A673 (cell line): ENCODE measurements at regions not wholly inside any gene's neighbourhood (a gene's known extent, or its start where the extent isn't known, plus 50 kb on each side); places are given as distances from the start of the nearest gene placed in this dataset.

Experiments used
- BruUV-seq: library from RNA; stranded (reverse); fragments of 400-500 nt; replicated peaks from 2 replicates; lab custom pipeline; 2021; lab: Mats Ljungman, UMichigan
- CTCF ChIA-PET: fragments of 300-600 bp; sonication (Branson Sonifier 250); formaldehyde crosslinking; loops from one replicate; lab custom pipeline; 2022; ENCODE audit warnings: antibody characterized with exemption; lab: Charles Lee
- POLR2A ChIA-PET: fragments of 300-600 bp; sonication (Branson Sonifier 250); formaldehyde crosslinking; loops from one replicate; lab custom pipeline; 2022; ENCODE audit warnings: antibody characterized with exemption; ENCODE audit not compliant: low non-redundant PET; lab: Charles Lee
- DNase-seq: peaks from one replicate; pipeline ENCODE4 v3.0.0-alpha.2; 2015; ENCODE audit warnings: low spot score
- H3K27ac ChIP-seq: fragments of 200-600 bp; sonication (generic); 2 replicates; pipeline ENCODE4 v1.5.1; 2016; ENCODE audit warnings: mixed run types, low read depth, mild to moderate bottlenecking, mixed read lengths, antibody characterized with exemption, low read length; ENCODE audit not compliant: poor library complexity, severe bottlenecking
- H3K27me3 ChIP-seq: fragments of 200-600 bp; sonication (generic); replicated peaks from 2 replicates; pipeline ENCODE4 v1.6.1; 2017; ENCODE audit warnings: mixed run types, low read depth, mild to moderate bottlenecking, mixed read lengths, antibody characterized with exemption, low read length; ENCODE audit not compliant: insufficient read depth, poor library complexity
- H3K36me3 ChIP-seq: fragments of 200-600 bp; sonication (generic); 2 replicates; pipeline ENCODE4 v1.6.1; 2016; ENCODE audit warnings: mixed run types, mild to moderate bottlenecking, mixed read lengths, antibody characterized with exemption, low read length; ENCODE audit not compliant: insufficient read depth, poor library complexity, severe bottlenecking
- H3K4me1 ChIP-seq: fragments of 200-600 bp; sonication (generic); 2 replicates; pipeline ENCODE4 v1.6.1; 2017; ENCODE audit warnings: mixed run types, mild to moderate bottlenecking, mixed read lengths, antibody characterized with exemption, low read length; ENCODE audit not compliant: insufficient read depth, poor library complexity, severe bottlenecking
- H3K4me3 ChIP-seq: fragments of 200-600 bp; sonication (generic); 2 replicates; pipeline ENCODE4 v1.5.1; 2016; ENCODE audit warnings: low read depth, mixed run types, mild to moderate bottlenecking, mixed read lengths, low read length; ENCODE audit not compliant: poor library complexity, severe bottlenecking
- H3K9me3 ChIP-seq: fragments of 200-600 bp; sonication (generic); 2 replicates; pipeline ENCODE4 v1.6.1; 2016; ENCODE audit warnings: mixed run types, low read depth, mild to moderate bottlenecking, mixed read lengths, antibody characterized with exemption, low read length; ENCODE audit not compliant: poor library complexity, severe bottlenecking
- EZH2 ChIP-seq: fragments of 200-600 bp; sonication (generic); IDR thresholded peaks from 2 replicates; pipeline ENCODE4 v1.6.1; 2017; ENCODE audit warnings: borderline replicate concordance, low read depth, mild to moderate bottlenecking, mixed read lengths, antibody characterized with exemption, low read length; ENCODE audit not compliant: poor library complexity, severe bottlenecking
- intact Hi-C: fragments of 100-400 bp; cut with micrococcal nuclease; formaldehyde crosslinking; loops from one replicate; pipeline ENCODE4 v1.10.0; 2022; ENCODE audit not compliant: unreplicated experiment
- TF ChIP-seq, protein P1 (sequence below): fragments of 300-800, 200-600 bp; sonication (generic); conservative IDR thresholded peaks from 2 replicates; pipeline ENCODE4 v1.5.1; 2017; ENCODE audit warnings: low read depth, mild to moderate bottlenecking, antibody characterized with exemption, low read length, moderate library complexity, mixed read lengths

DNA sequence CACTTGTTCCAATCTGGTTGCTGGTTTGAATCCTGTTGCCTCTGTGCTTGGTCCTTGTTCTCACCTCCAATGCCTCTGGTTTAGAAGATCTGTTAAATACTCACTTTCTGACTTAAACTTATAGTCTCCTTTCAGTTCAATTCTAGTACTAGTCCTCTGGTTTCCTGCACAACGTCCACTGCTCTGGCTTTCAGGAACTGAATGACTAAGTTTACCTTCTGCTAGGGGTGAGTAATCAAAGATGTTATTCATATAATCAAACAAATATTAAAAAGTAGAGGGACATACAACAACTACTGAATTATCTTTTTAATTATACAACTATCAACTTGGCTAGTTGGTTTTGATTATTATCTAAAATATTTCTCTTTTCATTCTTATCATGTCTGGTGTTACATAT lies 496.4 kb upstream of the TOM1L1 start:
- TF ChIP-seq, protein P1, sequence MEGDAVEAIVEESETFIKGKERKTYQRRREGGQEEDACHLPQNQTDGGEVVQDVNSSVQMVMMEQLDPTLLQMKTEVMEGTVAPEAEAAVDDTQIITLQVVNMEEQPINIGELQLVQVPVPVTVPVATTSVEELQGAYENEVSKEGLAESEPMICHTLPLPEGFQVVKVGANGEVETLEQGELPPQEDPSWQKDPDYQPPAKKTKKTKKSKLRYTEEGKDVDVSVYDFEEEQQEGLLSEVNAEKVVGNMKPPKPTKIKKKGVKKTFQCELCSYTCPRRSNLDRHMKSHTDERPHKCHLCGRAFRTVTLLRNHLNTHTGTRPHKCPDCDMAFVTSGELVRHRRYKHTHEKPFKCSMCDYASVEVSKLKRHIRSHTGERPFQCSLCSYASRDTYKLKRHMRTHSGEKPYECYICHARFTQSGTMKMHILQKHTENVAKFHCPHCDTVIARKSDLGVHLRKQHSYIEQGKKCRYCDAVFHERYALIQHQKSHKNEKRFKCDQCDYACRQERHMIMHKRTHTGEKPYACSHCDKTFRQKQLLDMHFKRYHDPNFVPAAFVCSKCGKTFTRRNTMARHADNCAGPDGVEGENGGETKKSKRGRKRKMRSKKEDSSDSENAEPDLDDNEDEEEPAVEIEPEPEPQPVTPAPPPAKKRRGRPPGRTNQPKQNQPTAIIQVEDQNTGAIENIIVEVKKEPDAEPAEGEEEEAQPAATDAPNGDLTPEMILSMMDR = no peak
- Histone ChIP-seq H3K4me3 (no peak overlapping the region), H3K4me1 (peaks cover 18% of the 10 kb centered on the region), H3K27ac (no peak overlapping the region), H3K36me3 (no peaks in the 10 kb centered on the region), H3K27me3 (no peaks in the 10 kb centered on the region), H3K9me3 (no peaks in the 10 kb centered on the region)
- POLR2A ChIA-PET = no interaction called here
- no peak for DNase-seq
- intact Hi-C loops = no loop called here
- BruUV-seq = no TSS peak
- CTCF ChIA-PET = no interaction called here

DNA sequence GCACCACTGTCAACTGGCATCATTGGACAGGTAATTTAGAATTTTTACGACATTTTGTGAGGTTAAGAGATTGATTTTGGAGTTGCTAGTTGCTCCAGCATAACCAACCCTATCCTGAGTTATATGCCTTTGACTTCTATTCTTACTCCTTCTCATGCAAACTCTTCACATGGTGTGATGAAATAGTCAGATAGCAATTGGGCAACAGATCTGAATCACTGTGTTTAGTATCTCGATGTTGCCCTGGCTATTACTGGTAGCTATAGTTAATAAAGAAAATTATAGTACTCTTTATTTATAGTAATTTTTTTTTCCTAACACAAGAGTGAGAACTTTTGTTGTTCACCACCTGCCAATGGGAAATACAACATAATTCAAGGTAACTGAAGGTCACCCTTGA lies 494.8 kb upstream of the TOM1L1 start:
- H3K27me3 ChIP-seq = no peaks in the 10 kb centered on the region
- POLR2A ChIA-PET = no interaction called here
- no TSS peak for BruUV-seq
- TF ChIP-seq, protein P1 = no peak
- no peak for TF ChIP-seq EZH2
- no peaks in the 10 kb centered on the region for H3K9me3 ChIP-seq
- intact Hi-C loops = no loop called here
- CTCF ChIA-PET = no interaction called here
- H3K4me1 ChIP-seq = peaks cover 18% of the 10 kb centered on the region
- no peak overlapping the region for H3K4me3 ChIP-seq
- no peak overlapping the region for H3K27ac ChIP-seq
- H3K36me3 ChIP-seq = no peaks in the 10 kb centered on the region
- DNase-seq = no peak

DNA sequence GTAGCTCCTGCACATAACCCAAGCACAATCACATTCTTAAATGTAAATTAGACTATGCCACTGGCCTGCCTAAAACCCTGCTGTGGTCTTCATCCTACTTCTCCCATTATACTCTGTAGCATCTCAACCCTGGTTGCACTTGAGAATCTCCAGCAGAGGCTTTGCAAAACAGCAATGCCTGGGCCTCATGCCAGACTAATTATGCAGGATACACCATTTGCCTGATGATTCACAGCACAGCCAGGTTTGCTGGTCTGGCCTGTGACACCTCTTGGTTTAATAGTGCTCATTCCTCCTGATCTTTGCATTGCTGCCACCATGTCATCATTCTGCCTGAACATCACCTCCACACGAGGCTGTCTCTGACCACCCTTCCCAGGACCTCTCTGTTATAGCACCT lies 491.9 kb upstream of the TOM1L1 start:
- POLR2A ChIA-PET = no interaction called here
- H3K27me3 ChIP-seq = no peaks in the 10 kb centered on the region
- H3K36me3 ChIP-seq = no peaks in the 10 kb centered on the region
- no peak overlapping the region for H3K27ac ChIP-seq
- no TSS peak for BruUV-seq
- CTCF ChIA-PET = no interaction called here
- no peaks in the 10 kb centered on the region for H3K9me3 ChIP-seq
- H3K4me1 ChIP-seq = peaks cover 18% of the 10 kb centered on the region
- TF ChIP-seq EZH2 = no peak
- TF ChIP-seq, protein P1 = no peak
- no peak overlapping the region for H3K4me3 ChIP-seq
- peak; percentile 90 for DNase-seq
- intact Hi-C loops = no loop called here
